IMR-90 (cell line): ENCODE measurements at regions not wholly inside any gene's neighbourhood (a gene's known extent, or its start where the extent isn't known, plus 50 kb on each side); places are given as distances from the start of the nearest gene placed in this dataset.

ENCODE experiments used
- BHLHE40 ChIP-seq: fragments of 150-350 bp; IDR thresholded peaks from 2 replicates; pipeline ENCODE4 v1.6.1; 2016; ENCODE audit warnings: mild to moderate bottlenecking, low read depth, low read length
- CHD1 ChIP-seq: IDR thresholded peaks from 2 replicates; pipeline ENCODE4 v1.6.1; 2012; ENCODE audit warnings: low read depth, low read length, improper control_type of control experiment
- CTCF ChIP-seq: conservative IDR thresholded peaks from 2 replicates; pipeline ENCODE4 v1.5.1; 2012; ENCODE audit warnings: mild to moderate bottlenecking, low read depth, low read length, improper control_type of control experiment
- MAFK ChIP-seq: IDR thresholded peaks from 2 replicates; pipeline ENCODE4 v1.6.1; 2012; ENCODE audit warnings: low read depth, low read length, improper control_type of control experiment
- MAZ ChIP-seq: IDR thresholded peaks from 2 replicates; pipeline ENCODE4 v1.6.1; 2012; ENCODE audit warnings: low read depth, mild to moderate bottlenecking, low read length, improper control_type of control experiment, moderate library complexity, borderline replicate concordance
- MXI1 ChIP-seq: IDR thresholded peaks from 2 replicates; pipeline ENCODE4 v1.6.1; 2012; ENCODE audit warnings: low read depth, mild to moderate bottlenecking, low read length, moderate library complexity, borderline replicate concordance
- NFE2L2 ChIP-seq: fragments of 150-350 bp; IDR thresholded peaks from 2 replicates; pipeline ENCODE4 v1.6.1; 2016; ENCODE audit warnings: low read depth, mild to moderate bottlenecking, low read length
- POLR2A ChIP-seq: IDR thresholded peaks from 2 replicates; pipeline ENCODE4 v1.6.1; 2012; ENCODE audit warnings: mild to moderate bottlenecking, low read depth, low read length
- RAD21 ChIP-seq: IDR thresholded peaks from 2 replicates; pipeline ENCODE4 v1.6.1; 2012; ENCODE audit warnings: low read length, improper control_type of control experiment
- RCOR1 ChIP-seq: IDR thresholded peaks from 2 replicates; pipeline ENCODE4 v1.6.1; 2012; ENCODE audit warnings: mild to moderate bottlenecking, low read length, improper control_type of control experiment; ENCODE audit not compliant: insufficient replicate concordance
- SMC3 ChIP-seq: fragments of 150-350 bp; IDR thresholded peaks from 2 replicates; pipeline ENCODE4 v1.6.1; 2016; ENCODE audit warnings: low read depth, mild to moderate bottlenecking, antibody characterized with exemption, low read length, moderate library complexity

GRCh38 chr15:98123834-98124233 is 163.3 kb downstream of the ARRDC4 start:
- no peak for TF ChIP-seq CTCF
- TF ChIP-seq SMC3, result no peak
- no peak for TF ChIP-seq BHLHE40
- no peak for TF ChIP-seq POLR2A
- no peak for TF ChIP-seq NFE2L2
- no peak for TF ChIP-seq MXI1
- no peak for TF ChIP-seq MAZ
- TF ChIP-seq RAD21, result no peak
- no peak for TF ChIP-seq MAFK
- TF ChIP-seq CHD1, result no peak
- no peak for TF ChIP-seq RCOR1
